ENCODE measurements at regions not wholly inside any gene's neighbourhood (a gene's known extent, or its start where the extent isn't known, plus 50 kb on each side); places are given as distances from the start of the nearest gene placed in this dataset.

DNA sequence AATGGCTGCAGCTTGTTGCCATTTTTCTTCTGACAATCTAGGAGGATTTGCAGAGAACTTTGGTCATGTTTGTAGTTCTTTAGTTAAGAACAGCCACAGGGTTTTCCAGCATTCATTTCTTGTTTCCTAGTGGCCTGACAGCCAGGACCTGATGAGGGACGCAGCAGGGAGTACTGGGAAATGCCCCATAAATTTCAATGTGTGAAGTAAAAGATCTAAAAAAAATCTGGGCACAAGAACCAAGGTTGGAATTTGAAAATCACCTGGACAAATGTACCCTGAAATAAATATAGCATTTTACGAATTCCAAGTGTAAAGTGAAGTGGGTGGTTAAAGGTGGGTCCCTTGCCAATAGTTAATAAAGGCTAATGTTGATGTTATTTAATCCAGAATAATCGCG lies 195.0 kb downstream of the ZIC1 start:
- DNase-seq: no peak

DNA sequence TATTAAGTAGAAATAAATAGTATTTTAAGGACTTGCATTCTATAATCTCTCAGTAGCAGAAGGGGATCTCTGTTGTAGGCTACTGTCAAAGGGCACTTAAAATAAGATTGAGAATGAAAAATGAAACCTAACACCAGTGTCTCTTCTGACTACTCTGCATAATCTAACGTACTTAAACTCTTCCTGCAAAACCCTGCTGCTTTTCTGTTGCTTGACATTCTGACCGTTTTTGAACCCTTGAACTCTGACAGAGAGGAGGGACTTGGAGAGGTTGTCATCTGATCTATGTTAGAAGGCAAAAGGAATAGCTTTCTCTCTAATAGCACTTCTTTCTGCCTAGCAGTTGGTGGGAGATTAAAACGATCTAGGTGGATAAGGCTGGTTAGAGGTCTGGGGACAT lies 204.6 kb downstream of the ZIC1 start:
- DNase-seq: no peak

- no peak for DNase-seq
These were observed 205.0 kb downstream of the ZIC1 start for GRCh38 chr3:147614210-147614609.

DNA sequence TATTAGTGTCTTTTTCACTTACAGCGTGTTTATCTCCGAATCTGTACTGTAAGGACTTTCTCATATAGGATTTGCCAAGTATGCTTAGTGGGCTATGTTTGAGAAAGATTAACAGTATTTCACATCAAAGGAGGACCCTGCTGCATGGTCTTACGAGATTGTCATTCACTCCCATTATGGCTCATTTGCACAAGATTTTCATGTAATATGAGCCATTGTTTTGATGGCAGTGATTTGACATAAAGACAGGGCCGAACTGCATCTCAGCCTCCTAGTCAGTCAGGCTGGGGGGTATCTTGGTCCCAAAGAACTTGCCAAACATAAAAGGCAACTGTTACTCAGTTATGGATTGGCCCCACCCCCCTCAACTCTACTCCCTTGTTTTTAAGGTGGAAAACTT lies 205.9 kb downstream of the ZIC1 start:
- no peak for DNase-seq

GRCh38 chr3:147616998-147617619 lies 207.9 kb downstream of the ZIC1 start:
- no peak for DNase-seq

- no peak for DNase-seq
These were observed 209.5 kb downstream of the ZIC1 start for GRCh38 chr3:147618691-147619090.

- DNase-seq: no peak
These were observed 210.9 kb downstream of the ZIC1 start for GRCh38 chr3:147619921-147620560.

DNA sequence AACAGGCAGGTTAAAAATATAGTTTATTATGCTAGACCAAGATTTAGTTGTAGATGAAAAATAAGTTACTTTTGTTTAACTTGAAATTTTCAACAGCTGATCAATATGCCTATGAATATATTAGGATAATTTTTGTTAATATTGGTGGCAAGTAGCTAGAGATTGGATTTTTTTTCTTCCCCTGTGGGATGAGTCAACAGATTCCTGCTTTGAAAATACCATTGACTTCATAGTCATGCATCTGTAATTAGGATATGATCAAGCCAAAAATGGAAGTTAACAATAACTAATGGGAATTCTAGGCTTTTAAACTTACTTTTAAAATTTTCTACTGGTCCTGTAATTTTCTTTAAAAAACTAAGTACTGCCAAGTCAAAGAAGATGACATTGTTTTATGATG lies 211.7 kb downstream of the ZIC1 start:
- DNase-seq: no peak

- DNase-seq: no peak
These were observed 221.8 kb downstream of the ZIC1 start for GRCh38 chr3:147630921-147631415.

- no peak for DNase-seq
These were observed 231.6 kb downstream of the ZIC1 start for GRCh38 chr3:147640781-147641180.

- DNase-seq: no peak
These were observed 236.6 kb downstream of the ZIC1 start for GRCh38 chr3:147645761-147646160.

GRCh38 chr3:147649475-147649874 lies 240.3 kb downstream of the ZIC1 start:
- DNase-seq: no peak

DNA sequence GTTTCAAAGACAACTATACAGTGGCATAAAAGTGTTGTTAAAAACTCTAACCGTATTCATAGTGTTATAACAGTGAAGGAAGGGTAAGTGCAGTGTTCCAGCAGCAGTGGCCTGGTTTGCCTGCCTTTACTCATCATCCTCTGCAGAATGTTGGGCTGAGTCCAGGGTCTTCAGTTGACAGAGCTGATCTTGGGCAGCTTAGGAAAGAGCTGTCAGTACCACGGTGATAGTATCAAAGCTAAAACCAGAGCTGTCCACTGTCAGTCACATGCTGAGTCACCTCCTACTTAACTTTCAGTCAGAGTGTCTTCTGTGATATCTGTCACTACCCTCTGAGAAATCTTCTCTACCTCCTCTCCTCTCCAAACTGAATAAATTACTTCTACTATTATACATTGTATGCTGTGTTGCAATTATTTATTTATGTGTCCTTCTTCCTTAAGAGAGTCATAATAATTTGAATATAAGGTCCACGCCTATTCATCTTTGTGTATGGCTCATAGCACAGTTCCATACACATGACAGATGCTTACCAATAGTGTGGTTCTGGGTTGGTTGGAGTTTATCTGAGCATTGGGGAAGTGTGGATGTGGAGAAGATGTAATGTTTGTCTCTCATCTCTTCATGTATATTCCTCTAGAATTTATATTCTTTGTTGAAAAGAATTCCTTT lies 242.1 kb downstream of the ZIC1 start:
- peak; percentile 77 for DNase-seq

DNA sequence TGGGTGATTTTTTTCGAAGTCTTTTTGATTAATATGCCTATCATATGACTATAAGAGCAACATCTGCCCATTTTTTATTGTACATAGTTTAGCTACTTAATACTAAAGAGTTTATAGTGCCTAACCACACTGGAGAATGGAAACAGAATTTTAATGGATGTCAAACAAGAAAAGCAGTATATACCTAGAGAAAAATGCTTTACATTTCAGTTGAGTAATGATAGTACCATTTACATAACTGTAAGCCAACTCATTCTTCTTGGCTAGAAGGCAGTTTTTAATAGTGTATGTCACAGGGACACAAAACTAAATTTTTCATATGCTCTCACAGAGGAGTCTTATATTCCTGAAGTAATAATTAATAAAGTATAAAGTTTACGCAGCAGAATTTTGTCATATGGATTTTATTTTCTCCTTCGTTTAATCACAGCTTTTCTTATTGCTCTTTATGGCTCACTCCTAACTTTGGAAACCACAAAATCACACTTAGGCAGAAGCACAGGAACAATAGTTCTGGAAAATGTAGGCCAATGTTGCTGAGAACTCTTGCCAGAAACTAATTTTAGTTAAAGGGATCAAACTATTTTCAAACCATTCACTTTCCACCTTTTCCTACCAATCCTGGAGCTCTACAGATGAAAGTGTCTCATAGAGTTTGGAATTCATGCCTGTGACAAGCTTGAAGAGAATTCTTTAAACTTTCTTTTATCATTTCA lies 243.6 kb downstream of the ZIC1 start:
- no peak for DNase-seq

DNA sequence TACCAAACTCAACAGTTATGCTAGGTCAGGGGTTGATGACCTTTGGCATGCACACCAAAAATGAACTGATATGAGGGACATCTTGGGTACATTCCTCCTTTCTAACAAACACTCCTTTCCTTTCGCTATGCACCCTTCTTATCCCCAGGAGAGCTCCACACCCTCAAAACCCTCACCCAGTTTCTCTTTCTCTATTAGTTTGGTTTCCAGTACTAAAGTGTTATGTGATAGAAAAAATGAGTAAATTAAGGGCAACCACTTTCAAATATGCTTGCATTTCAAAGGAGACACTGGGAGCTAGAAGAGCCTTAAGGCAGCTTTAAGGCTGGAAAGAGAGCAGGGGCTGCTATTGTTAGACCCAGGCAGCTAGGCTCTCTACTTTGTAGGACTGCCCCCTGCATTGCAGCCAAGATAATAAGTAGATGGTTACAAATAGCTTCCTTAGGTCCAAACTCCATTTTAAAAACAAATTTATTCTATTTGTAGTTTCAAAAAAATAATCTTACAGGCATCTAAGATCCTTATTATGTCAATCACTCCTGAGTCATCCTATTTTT lies 244.3 kb downstream of the ZIC1 start:
- no peak for DNase-seq

GRCh38 chr3:147654827-147655226 lies 245.7 kb downstream of the ZIC1 start:
- peak; percentile 55 for DNase-seq

GRCh38 chr3:147655236-147655635 lies 246.1 kb downstream of the ZIC1 start:
- DNase-seq: no peak

DNA sequence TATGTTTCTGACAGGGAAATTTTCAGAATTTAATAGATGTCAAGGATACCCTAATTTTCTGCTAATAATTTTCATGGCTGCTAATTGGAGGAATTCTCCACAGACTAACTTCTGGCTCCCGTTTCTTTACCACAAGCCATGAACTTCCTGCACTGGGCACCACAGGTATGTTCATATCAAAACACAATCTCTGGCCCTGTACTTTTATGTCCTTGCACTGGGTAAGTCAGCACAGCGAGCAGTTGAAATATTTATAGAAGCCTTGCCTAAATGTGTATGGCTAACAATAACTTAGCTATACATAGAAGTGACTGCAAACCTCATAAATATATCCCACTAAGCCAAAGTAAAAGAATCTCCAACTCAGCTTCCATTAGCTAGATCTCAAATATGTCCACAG lies 246.9 kb downstream of the ZIC1 start:
- no peak for DNase-seq

GRCh38 chr3:147661916-147662315 lies 252.8 kb downstream of the ZIC1 start:
- DNase-seq: no peak

GRCh38 chr3:147662705-147663104 lies 253.5 kb downstream of the ZIC1 start:
- DNase-seq: no peak

- no peak for DNase-seq
These were observed 259.9 kb downstream of the ZIC1 start for GRCh38 chr3:147669077-147669476.

- DNase-seq: no peak
These were observed 262.9 kb downstream of the ZIC1 start for GRCh38 chr3:147672035-147672434.

GRCh38 chr3:147672436-147672835 lies 263.3 kb downstream of the ZIC1 start:
- no peak for DNase-seq

All from islet precursor cell (in vitro differentiated cells).